ENCODE measurements at regions not wholly inside any gene's neighbourhood (a gene's known extent, or its start where the extent isn't known, plus 50 kb on each side); places are given as distances from the start of the nearest gene placed in this dataset.

DNA sequence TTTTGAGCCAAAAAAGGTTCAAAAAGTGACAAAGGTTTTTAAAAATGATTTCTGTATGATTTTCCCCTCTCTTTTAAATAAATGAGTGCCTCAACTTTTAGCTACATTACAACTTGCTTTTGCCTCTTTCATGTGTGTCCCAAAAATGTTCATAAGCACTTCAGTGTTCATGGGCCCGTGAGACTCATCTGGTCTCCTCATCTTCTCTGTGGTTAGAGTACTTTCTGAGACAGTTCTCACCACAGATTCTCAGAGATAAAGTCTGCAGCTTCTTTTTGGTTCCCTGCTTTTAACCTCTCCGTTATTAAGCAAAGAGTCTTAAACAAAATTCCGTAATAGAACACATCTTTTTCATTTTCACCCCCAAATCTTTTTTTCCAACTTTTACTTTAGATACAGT, 156.9 kb downstream of the DLEU7 start:
- Mint-ChIP-seq H3K4me1 (peaks cover 20 to 26% of the 10 kb centered on the region in 2 experiments), H3K9me3 (peaks cover 3 to 4% of the 10 kb centered on the region in 2 experiments; a peak in 1 of 5 replicates), H3K27ac (no peak overlapping the region), H3K4me3 (no peak overlapping the region), H3K36me3 (ENCODE audit: insufficient read depth in 1 of 3, low read depth in 3 of 3) (peaks cover 0 to 5% (median 4%) of the 10 kb centered on the region in 3 experiments; a peak in 1 of 7 replicates), H3K27me3 (ENCODE audit: low read depth) (no peaks in the 10 kb centered on the region)
- H3K27me3 ChIP-seq (ENCODE audit: insufficient read depth, low read length) = no peaks in the 10 kb centered on the region
- H4K91ac ChIP-seq (ENCODE audit: insufficient read length, low read depth, low read length) = no peak overlapping the region
- no peak overlapping the region for H3K27ac ChIP-seq (ENCODE audit: insufficient read length, low read depth, low read length)
- no peak overlapping the region for H2AK5ac ChIP-seq (ENCODE audit: insufficient read length, low read length)
- no peak overlapping the region for H3K18ac ChIP-seq (ENCODE audit: insufficient read length, low read depth, low read length)
- TF ChIP-seq, protein P1, sequence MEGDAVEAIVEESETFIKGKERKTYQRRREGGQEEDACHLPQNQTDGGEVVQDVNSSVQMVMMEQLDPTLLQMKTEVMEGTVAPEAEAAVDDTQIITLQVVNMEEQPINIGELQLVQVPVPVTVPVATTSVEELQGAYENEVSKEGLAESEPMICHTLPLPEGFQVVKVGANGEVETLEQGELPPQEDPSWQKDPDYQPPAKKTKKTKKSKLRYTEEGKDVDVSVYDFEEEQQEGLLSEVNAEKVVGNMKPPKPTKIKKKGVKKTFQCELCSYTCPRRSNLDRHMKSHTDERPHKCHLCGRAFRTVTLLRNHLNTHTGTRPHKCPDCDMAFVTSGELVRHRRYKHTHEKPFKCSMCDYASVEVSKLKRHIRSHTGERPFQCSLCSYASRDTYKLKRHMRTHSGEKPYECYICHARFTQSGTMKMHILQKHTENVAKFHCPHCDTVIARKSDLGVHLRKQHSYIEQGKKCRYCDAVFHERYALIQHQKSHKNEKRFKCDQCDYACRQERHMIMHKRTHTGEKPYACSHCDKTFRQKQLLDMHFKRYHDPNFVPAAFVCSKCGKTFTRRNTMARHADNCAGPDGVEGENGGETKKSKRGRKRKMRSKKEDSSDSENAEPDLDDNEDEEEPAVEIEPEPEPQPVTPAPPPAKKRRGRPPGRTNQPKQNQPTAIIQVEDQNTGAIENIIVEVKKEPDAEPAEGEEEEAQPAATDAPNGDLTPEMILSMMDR (conservative IDR thresholded peaks at IDR 0.05) = no peak
- no peak overlapping the region for H2BK5ac ChIP-seq (ENCODE audit: insufficient read length, low read length)
- no peaks in the 10 kb centered on the region for H3K23me2 ChIP-seq (ENCODE audit: insufficient read length, low read depth, low read length, poor library complexity, severe bottlenecking)
- H4K8ac ChIP-seq (replicated peaks; ENCODE audit: insufficient read length, low read depth, low read length) = no peak overlapping the region
- H4K20me1 ChIP-seq (ENCODE audit: control insufficient read depth, insufficient read depth, insufficient read length) = no peaks in the 10 kb centered on the region
- no peaks in the 10 kb centered on the region for H3K79me1 ChIP-seq (ENCODE audit: insufficient read depth, low read depth, low read length, poor library complexity, severe bottlenecking)
- no peaks in the 10 kb centered on the region for H3K9me3 ChIP-seq (ENCODE audit: control insufficient read depth, low read depth, low read length)
- H2BK15ac ChIP-seq (ENCODE audit: low read depth, low read length) = no peak overlapping the region
- no peak overlapping the region for H3K14ac ChIP-seq (ENCODE audit: insufficient read depth, low read length)
- H2BK20ac ChIP-seq (ENCODE audit: low read depth, low read length, poor library complexity, severe bottlenecking) = no peak overlapping the region
- H3K4ac ChIP-seq (ENCODE audit: low read depth, low read length) = no peak overlapping the region
- H3K79me2 ChIP-seq (ENCODE audit: insufficient read depth, low read length) = no peaks in the 10 kb centered on the region
- no peak overlapping the region for H2BK12ac ChIP-seq (ENCODE audit: insufficient read length, low read depth, low read length)
- no peaks in the 10 kb centered on the region; the same call in 1 of the 2 replicates for H3K4me1 ChIP-seq (ENCODE audit: insufficient read depth, low read length)
- no peak overlapping the region for H3K56ac ChIP-seq (ENCODE audit: insufficient read length, low read depth, low read length)
- H3K23ac ChIP-seq (ENCODE audit: insufficient read length, low read depth, low read length) = no peak overlapping the region
- no peak overlapping the region for H3K4me2 ChIP-seq (ENCODE audit: insufficient read depth, insufficient read length, low read length)
- H4K5ac ChIP-seq (ENCODE audit: insufficient read length, low read depth, low read length) = no peak overlapping the region
- H3K9ac ChIP-seq (ENCODE audit: extremely low read depth, insufficient read length, low read length) = no peak overlapping the region
- no CpG with 5 or more reads among the region's 3 CpGs for WGBS (ENCODE audit: extremely low coverage, insufficient read length, low lambda C conversion rate)
- no peak overlapping the region for H2AFZ ChIP-seq (ENCODE audit: low read length)
- H2BK120ac ChIP-seq (ENCODE audit: low read depth, low read length, poor library complexity, severe bottlenecking) = no peak overlapping the region
- DNase-seq = no peak
- H3T11ph ChIP-seq (ENCODE audit: low read length) = no peak overlapping the region

All from H9 (cell line).